ENCODE measurements at regions not wholly inside any gene's neighbourhood (a gene's known extent, or its start where the extent isn't known, plus 50 kb on each side); places are given as distances from the start of the nearest gene placed in this dataset.

GRCh38 chr11:10377183-10377582 is 72.3 kb downstream of the ADM start:
- no peak for TF ChIP-seq CTCF (IDR thresholded peaks at IDR 0.05; ENCODE audit: low read length)
- TF ChIP-seq EZH2 (optimal IDR thresholded peaks at IDR 0.05; ENCODE audit: low read depth, low read length): no peak
- TF ChIP-seq EZH2phosphoT487 (IDR thresholded peaks at IDR 0.05; ENCODE audit: low read length): no peak
